ENCODE measurements at regions not wholly inside any gene's neighbourhood (a gene's known extent, or its start where the extent isn't known, plus 50 kb on each side); places are given as distances from the start of the nearest gene placed in this dataset.
"Not testable (repeated sequence)": the region's sequence is repeated elsewhere in the genome, so short reads cannot be mapped to it uniquely, and the experiment has no call there.

DNA sequence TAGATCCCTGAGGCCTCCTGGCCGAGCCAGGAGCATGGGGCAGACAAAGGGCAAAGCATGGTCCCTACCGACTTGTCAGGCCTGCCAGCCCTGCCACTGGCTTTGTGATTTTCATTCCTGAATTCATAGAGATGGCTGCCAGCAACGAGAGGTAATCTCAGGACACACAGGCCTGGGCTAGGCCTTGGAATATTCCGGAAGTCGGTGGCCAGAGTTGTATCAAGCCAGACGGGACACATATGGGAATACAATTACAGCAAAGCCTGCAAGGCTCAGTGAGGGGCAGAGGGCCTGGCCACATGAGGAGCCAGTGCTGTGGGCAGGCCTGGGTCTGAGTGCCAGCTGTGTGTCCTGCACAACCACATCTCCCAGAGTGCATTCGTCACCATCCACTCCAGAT lies 72.4 kb upstream of the PLGLB2 start:
- in situ Hi-C loops (cut with MboI; ENCODE audit: low sequenced_read_pairs); H3K36me3 ChIP-seq (replicated peaks); H3K9me3 ChIP-seq; DNase-seq (ENCODE audit: low spot score in 2 of 2); H3K4me3 ChIP-seq; H3K27me3 ChIP-seq (ENCODE audit: low read depth); H3K4me1 ChIP-seq: not testable (repeated sequence)

DNA sequence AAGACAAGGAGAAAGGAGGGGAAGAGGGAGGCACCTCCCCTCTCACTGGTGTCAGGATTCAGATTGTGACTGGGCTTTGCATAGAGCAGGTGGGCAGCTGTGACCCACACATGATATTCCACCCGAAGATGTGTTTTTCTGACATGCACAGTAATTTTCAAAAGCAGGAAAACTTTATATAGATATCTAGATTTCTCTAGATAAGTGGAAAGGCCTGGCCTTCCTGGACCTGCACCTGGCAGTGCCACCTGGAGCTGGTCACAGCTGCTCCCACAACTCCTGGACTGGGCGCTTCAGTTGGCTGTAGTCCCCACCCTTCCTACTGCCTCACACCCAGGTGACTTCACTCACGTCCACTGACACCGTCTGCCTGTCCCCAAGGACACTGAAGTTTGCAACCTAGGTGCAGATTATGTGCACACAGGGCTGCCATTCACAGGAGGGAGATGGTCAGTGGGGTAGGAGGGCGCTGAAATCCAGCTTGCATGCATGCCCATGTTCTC lies 70.4 kb upstream of the PLGLB2 start:
- H3K4me1 ChIP-seq; H3K36me3 ChIP-seq (replicated peaks); H3K27me3 ChIP-seq (ENCODE audit: low read depth); H3K9me3 ChIP-seq; H3K4me3 ChIP-seq; in situ Hi-C loops (cut with MboI; ENCODE audit: low sequenced_read_pairs); DNase-seq (ENCODE audit: low spot score in 2 of 2): not testable (repeated sequence)

DNA sequence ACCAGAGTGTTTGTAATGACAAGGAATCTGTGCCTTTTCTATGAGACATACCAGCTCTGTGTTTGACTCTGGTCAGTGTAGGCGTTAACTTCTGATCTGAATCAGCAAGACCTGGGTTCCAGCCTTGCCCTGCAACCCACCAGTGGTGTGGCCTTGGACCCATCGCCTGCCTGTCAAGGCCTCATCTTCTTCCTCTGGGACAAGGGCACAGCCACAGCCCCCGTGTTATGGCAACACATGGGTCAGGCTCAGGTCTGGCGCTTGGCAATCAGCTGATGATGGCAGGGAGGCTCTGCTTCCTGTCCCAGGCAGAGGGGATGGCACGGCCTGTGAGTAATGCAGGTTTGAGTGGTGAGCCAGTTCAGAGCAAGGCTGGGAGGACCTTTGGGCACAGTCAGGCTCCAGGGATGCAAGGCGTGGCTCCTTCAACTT lies 69.1 kb upstream of the PLGLB2 start:
- H3K4me3 ChIP-seq; H3K4me1 ChIP-seq; DNase-seq (ENCODE audit: low spot score in 2 of 2); H3K27me3 ChIP-seq (ENCODE audit: low read depth); H3K36me3 ChIP-seq (replicated peaks); H3K9me3 ChIP-seq; in situ Hi-C loops (cut with MboI; ENCODE audit: low sequenced_read_pairs): not testable (repeated sequence)

DNA sequence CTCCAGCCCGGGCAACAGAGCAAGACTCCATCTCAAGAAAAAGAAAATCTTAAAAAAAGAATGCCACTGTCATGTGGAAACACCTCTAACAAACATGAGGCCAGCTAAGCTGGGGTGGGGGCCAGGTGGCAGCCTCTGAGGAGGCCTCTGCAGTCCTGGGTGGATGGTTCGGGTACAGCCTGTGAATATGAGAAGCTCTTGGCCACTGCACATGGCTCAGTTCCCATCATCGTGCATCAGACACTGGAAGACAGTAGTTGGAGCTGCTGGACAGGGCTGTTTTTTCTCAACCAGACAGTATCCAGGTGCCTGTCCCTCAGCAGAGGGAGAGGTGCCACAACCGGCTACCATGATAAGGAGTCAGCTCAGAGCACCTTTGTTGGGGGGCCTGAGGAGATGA lies 67.9 kb upstream of the PLGLB2 start:
- H3K9me3 ChIP-seq; H3K4me1 ChIP-seq; H3K4me3 ChIP-seq; H3K36me3 ChIP-seq (replicated peaks); DNase-seq (ENCODE audit: low spot score in 2 of 2); in situ Hi-C loops (cut with MboI; ENCODE audit: low sequenced_read_pairs); H3K27me3 ChIP-seq (ENCODE audit: low read depth): not testable (repeated sequence)

DNA sequence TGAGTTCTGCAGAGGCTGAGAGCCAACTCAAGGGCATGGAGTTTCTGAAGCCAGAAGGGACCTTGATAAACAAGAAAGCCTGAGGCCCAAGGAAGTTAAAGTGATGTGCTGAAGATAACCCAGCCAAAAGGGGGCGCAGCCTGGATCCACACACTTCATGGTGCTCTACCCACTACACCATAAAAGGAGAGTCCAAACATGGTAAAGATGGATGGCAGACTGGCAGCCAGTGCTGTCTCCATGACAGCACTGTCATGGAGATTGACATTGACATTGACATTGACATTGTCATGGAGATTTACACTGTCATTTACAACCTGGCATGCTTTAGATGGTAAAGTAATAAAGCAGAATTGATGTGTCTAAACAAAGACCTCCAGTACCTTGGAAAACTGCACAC lies 67.2 kb upstream of the PLGLB2 start:
- H3K27me3 ChIP-seq (ENCODE audit: low read depth); H3K9me3 ChIP-seq; H3K4me3 ChIP-seq; H3K36me3 ChIP-seq (replicated peaks); H3K4me1 ChIP-seq; in situ Hi-C loops (cut with MboI; ENCODE audit: low sequenced_read_pairs): not testable (repeated sequence)
- peak; percentile 38 to 47 for DNase-seq (ENCODE audit: low spot score in 2 of 2)

DNA sequence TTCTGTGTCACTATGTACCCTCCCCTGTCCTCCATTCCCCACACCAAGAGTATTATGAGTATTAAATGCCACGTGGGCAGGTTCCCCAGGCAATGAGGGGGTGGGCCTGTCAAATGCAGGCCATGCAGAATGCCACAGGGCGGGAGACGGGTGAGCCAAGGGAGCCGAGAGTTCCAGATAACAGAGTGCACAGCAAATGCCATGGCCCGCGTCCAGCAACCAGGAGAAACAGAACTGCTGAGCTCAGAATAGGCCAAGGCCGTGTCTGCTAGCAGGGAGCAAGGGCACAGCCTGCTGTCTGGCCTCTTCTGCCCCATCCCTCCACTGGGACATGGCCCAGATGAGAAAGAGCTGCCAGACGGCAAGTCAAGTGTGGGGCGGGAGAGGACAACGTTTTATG lies 64.4 kb upstream of the PLGLB2 start:
- in situ Hi-C loops (cut with MboI; ENCODE audit: low sequenced_read_pairs); H3K9me3 ChIP-seq; H3K27me3 ChIP-seq (ENCODE audit: low read depth); H3K4me1 ChIP-seq; H3K36me3 ChIP-seq (replicated peaks); DNase-seq (ENCODE audit: low spot score in 2 of 2); H3K4me3 ChIP-seq: not testable (repeated sequence)

DNA sequence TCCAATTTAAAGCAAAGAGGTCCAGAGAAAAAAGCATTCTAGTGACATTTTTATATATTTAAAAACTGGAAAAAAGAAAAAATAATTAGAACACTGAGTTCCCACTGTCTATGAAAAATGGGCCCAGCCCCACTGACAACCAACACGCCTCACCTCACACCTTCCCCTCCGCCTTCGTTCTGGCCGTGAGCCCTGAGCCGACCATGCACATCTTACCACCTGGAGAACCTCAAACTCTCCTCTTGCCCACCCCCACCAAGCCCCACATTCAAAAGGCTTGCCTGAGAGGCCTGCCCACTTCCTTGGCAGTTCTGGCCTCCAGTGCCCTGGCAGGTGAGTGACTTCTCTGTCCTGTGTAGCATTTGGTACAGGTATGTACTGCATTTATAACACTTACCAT lies 63.9 kb upstream of the PLGLB2 start:
- DNase-seq (ENCODE audit: low spot score in 2 of 2); H3K4me3 ChIP-seq; H3K27me3 ChIP-seq (ENCODE audit: low read depth); H3K4me1 ChIP-seq; in situ Hi-C loops (cut with MboI; ENCODE audit: low sequenced_read_pairs); H3K36me3 ChIP-seq (replicated peaks); H3K9me3 ChIP-seq: not testable (repeated sequence)

DNA sequence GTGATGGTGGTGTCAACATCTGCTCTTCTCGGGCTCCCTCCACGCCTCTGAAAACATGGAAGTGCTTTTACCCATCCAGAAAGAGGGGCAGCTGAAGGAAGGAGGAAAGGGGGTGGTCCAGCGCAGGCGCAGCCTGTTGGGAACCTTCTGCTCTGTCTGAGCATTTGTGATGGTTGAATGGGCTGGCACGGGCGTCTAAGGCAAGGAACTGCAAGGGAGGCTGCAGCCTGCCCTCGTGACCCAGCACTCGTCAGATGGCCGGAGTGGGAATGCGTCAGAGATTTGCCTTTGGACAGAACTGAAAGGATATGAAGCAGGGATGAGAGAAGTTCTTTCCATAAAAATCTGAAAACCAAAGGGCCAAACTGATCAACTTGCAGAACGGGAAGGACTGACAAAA lies 62.3 kb upstream of the PLGLB2 start:
- H3K27me3 ChIP-seq (ENCODE audit: low read depth); in situ Hi-C loops (cut with MboI; ENCODE audit: low sequenced_read_pairs); DNase-seq (ENCODE audit: low spot score in 2 of 2); H3K4me3 ChIP-seq; H3K9me3 ChIP-seq; H3K4me1 ChIP-seq; H3K36me3 ChIP-seq (replicated peaks): not testable (repeated sequence)

DNA sequence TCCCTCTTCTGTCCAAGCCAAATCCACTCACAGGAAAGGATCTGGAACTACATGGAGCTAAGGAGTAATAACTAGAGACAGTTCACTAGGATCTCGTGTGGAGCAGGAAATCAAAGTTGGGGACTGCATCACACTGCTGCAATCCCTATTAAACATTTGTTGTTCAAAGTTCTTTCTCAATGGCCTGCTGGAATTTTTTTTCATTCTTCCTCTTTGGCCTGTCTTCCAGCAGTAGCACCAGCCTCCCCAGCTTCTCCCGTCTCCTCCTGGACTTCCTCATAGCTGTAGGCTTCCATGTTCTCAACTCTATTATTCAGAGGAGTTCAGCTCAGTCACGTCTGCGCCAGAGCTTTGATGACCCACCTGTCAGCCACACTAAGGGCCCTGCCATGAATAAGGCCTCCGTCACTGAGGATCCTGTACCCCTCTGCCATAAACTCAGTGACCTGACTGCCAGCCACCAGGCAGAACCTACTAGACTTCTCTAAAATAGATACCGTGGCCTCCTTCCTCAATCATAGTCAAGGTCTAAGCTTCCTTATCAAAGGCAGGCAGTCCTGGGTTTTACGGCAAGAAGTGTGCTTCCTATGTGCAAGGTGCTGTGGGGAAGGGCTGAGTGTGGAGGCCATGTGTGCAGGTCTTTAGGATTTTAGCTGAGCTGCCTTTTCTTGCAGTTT lies 60.9 kb upstream of the PLGLB2 start:
- H3K9me3 ChIP-seq; DNase-seq (ENCODE audit: low spot score in 2 of 2); H3K36me3 ChIP-seq (replicated peaks); H3K4me1 ChIP-seq; H3K27me3 ChIP-seq (ENCODE audit: low read depth); in situ Hi-C loops (cut with MboI; ENCODE audit: low sequenced_read_pairs); H3K4me3 ChIP-seq: not testable (repeated sequence)

DNA sequence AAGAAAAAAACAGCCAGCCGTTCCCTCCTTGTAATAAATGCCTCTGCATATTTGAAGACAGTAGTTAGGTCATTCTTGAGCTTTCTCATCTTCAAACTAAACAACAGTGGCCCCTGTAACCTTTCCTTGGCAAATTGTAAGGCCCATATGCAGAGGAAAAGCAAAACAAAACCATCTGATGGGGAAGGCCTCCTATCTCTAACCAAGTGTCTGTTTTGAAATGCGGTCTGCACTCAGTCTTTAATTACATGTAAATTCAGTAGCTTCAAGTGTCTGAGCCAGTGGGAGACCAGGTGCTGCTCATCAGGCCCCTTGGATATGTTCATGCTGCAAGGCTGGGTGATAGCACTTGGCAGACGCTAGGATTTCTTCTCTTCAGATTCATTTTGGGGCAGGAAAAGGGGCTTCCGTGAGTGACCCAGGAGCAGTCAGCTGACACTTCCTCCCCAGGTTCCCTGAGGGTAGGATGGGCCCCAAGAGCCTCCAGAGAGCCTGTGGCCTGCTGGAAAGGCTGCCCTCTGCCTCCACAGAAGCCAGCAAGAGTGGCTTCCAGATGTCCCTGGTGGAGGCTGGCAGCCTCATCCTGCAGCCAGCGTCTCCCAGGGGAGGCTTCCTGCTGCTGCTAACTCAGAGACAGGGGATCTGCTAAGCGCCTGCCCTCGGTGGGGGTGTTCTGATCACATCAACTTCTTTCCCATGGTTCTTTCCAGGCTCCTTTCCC lies 60.2 kb upstream of the PLGLB2 start:
- H3K9me3 ChIP-seq; H3K4me3 ChIP-seq; H3K36me3 ChIP-seq (replicated peaks); H3K27me3 ChIP-seq (ENCODE audit: low read depth); DNase-seq (ENCODE audit: low spot score in 2 of 2); in situ Hi-C loops (cut with MboI; ENCODE audit: low sequenced_read_pairs); H3K4me1 ChIP-seq: not testable (repeated sequence)

DNA sequence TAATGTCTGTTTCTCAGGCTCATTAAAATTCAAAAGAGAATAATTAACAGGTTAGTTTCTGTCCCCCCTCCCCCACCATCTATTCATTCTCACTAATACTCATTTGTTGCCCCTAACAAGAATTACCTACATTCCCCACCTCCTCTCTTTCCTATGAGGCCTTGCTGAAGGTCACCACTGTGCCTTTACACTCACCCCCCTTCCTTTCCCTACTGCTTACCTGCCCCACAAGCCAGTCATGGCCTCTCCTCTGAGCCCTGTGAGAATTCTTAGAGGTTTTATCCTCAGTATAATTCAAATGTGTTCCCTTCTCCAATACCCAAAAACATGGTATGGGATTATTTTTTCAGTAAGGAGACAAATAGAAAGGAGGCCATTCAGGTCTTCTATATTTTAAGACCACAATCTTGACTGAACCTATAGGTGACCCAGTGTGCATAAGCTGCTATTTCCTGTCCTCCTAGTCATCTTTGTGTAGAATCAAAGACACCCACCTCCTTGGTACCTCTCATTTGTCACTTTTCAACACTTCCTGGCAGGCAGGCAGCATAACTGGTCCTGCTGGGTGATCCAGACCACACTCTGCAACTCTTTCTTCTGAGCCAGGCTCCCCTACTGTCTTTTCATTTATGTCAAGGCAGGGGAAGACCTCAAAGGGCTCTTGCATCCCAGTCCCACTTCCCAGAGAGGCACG lies 55.8 kb upstream of the PLGLB2 start:
- DNase-seq (ENCODE audit: low spot score in 2 of 2); H3K27me3 ChIP-seq (ENCODE audit: low read depth); in situ Hi-C loops (cut with MboI; ENCODE audit: low sequenced_read_pairs); H3K4me1 ChIP-seq; H3K4me3 ChIP-seq; H3K36me3 ChIP-seq (replicated peaks); H3K9me3 ChIP-seq: not testable (repeated sequence)

DNA sequence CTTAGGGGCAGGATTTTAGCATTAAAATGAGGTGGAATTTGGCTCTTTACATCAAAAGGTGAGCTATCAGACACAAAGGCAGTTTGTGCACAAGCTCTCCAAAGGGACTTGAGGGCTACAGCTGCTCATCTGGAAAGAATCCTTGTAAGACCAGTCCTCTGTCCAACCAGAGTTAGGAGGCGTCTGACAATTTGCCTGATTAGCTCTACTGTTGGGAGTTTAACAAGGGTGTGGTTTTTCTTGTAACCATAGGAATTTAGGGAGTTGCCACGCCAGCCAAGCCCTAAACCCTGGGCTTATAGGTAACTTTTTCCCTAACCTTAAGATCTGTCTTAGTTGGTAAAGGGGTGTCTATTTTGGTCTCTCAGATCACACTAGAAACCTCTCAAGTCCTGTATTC lies 55.0 kb upstream of the PLGLB2 start:
- in situ Hi-C loops (cut with MboI; ENCODE audit: low sequenced_read_pairs); H3K9me3 ChIP-seq; DNase-seq (ENCODE audit: low spot score in 2 of 2): not testable (repeated sequence)

DNA sequence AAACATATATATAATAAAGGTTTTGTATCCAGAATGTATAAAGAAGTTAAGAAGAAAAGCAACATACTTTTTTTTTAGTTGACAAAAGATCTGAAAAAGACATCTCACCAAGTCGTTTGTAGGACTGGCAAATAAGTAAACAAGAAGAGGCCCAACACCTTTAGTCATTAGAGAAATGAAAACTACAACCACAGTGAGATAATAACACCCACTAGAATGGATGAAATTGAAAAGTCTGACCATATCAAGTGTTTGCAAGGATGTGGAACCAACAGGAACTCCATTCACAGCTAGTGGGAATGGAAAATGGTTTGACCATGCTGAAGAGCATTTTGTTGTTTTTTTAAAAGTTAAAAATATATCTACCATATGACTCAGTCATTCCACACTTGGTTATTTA lies 54.0 kb upstream of the PLGLB2 start:
- H3K9me3 ChIP-seq; in situ Hi-C loops (cut with MboI; ENCODE audit: low sequenced_read_pairs); DNase-seq (ENCODE audit: low spot score in 2 of 2); H3K27me3 ChIP-seq (ENCODE audit: low read depth); H3K4me1 ChIP-seq; H3K36me3 ChIP-seq (replicated peaks); H3K4me3 ChIP-seq: not testable (repeated sequence)

More for the DNA sequence above, 55.0 kb upstream of the PLGLB2 start:
- H3K4me1 ChIP-seq; H3K4me3 ChIP-seq; H3K36me3 ChIP-seq (replicated peaks); H3K27me3 ChIP-seq (ENCODE audit: low read depth): not testable (repeated sequence)

DNA sequence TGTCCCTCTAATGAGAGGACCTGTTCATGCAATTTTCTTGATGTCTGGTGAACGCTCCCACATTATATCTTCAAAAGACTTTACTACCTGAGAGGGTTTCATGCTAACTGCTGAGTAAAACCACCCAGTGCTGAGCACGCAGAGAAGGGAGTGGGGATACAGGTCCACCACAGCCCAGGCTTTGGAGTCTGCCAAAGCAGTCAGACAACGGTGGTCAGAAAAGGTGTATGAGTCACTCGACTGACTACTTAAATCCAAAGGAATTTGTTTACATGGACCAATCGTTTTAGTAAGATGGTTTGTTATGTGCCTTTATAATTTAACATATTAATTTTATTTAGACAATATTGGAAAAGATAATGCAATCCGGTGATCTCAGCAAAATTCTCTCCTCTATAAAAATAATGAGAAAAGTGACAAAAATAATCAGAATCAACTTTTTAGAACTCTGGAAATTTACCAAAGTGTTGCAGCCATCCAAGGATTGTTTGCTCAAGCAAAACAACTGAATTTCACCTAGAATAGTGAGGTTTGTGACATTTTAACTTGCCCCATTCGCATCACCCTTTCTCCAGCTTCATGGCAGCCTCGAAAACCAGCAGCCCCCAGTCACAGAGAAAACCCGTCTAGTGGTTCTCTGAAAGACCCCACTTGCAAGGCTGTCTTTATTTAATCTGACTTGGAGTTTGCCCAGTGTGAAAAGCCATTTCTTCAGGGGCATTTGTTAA lies 52.1 kb upstream of the PLGLB2 start:
- DNase-seq (ENCODE audit: low spot score in 2 of 2); H3K36me3 ChIP-seq (replicated peaks); H3K27me3 ChIP-seq (ENCODE audit: low read depth); H3K4me1 ChIP-seq; in situ Hi-C loops (cut with MboI; ENCODE audit: low sequenced_read_pairs); H3K4me3 ChIP-seq; H3K9me3 ChIP-seq: not testable (repeated sequence)
